Astrocyte of the cerebellum (primary cell): ENCODE measurements at regions not wholly inside any gene's neighbourhood (a gene's known extent, or its start where the extent isn't known, plus 50 kb on each side); places are given as distances from the start of the nearest gene placed in this dataset.

Source experiments
- DNase-seq: peaks from one replicate; pipeline ENCODE4 v3.0.0-alpha.2; 2011; ENCODE audit warnings: low read depth
- H3K4me3 ChIP-seq: 2 replicates; pipeline ENCODE4 v1.5.1; 2011; ENCODE audit warnings: mild to moderate bottlenecking, low read depth, low read length, moderate library complexity
- in situ Hi-C: cut with HindIII; loops from 2 replicates; pipeline ENCODE4 v1.10.0; 2017; ENCODE audit warnings: low sequenced_read_pairs
- TF ChIP-seq, protein P1 (sequence below): IDR thresholded peaks from 2 replicates; pipeline ENCODE4 v1.5.1; 2012; ENCODE audit warnings: low read length, low read depth, moderate library complexity, mild to moderate bottlenecking; ENCODE audit errors: missing control alignments

DNA sequence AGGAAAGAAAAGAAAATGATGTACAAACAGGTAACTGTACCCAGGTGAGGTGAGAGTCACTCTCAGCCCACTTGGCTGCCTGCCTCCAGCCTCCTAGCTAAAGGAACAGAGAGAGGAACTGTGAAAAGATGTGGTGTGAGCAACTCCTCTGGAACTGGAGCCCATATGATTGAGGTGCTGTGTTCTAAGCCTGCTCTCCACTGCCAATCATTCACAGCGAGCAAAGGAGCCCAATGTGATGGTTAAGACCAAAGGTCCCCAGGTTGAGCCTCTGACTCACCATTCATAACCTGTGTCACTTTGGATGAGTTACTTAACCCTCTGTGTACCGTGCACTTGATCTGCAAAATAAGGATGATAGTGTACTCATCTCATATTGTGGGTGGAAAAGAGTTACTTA is 868.1 kb upstream of the AUTS2 start:
- no peak for DNase-seq
- TF ChIP-seq, protein P1, sequence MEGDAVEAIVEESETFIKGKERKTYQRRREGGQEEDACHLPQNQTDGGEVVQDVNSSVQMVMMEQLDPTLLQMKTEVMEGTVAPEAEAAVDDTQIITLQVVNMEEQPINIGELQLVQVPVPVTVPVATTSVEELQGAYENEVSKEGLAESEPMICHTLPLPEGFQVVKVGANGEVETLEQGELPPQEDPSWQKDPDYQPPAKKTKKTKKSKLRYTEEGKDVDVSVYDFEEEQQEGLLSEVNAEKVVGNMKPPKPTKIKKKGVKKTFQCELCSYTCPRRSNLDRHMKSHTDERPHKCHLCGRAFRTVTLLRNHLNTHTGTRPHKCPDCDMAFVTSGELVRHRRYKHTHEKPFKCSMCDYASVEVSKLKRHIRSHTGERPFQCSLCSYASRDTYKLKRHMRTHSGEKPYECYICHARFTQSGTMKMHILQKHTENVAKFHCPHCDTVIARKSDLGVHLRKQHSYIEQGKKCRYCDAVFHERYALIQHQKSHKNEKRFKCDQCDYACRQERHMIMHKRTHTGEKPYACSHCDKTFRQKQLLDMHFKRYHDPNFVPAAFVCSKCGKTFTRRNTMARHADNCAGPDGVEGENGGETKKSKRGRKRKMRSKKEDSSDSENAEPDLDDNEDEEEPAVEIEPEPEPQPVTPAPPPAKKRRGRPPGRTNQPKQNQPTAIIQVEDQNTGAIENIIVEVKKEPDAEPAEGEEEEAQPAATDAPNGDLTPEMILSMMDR: no peak
- in situ Hi-C loops: no loop called here
- no peak overlapping the region for H3K4me3 ChIP-seq

DNA sequence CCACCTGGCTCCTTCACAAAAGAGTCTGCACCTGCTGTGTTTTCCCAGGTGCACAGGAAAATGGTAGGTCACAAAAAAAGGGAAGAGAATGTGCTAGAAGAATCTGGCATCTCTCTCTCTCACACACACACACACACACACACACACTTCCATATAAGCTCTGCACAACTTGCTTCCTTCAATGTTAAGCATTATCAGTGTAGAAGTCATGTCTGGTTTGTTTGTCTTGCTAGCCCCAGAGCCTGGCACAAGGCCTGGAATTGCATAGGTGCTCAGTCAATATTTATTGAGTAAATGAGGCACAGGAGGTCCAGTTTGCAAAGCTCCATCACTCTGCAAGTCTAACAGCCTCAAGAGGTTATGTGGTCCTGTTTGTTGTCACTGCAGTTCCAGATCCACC is 867.3 kb upstream of the AUTS2 start:
- in situ Hi-C loops: no loop called here
- TF ChIP-seq, protein P1: no peak
- H3K4me3 ChIP-seq: no peak overlapping the region
- no peak for DNase-seq

DNA sequence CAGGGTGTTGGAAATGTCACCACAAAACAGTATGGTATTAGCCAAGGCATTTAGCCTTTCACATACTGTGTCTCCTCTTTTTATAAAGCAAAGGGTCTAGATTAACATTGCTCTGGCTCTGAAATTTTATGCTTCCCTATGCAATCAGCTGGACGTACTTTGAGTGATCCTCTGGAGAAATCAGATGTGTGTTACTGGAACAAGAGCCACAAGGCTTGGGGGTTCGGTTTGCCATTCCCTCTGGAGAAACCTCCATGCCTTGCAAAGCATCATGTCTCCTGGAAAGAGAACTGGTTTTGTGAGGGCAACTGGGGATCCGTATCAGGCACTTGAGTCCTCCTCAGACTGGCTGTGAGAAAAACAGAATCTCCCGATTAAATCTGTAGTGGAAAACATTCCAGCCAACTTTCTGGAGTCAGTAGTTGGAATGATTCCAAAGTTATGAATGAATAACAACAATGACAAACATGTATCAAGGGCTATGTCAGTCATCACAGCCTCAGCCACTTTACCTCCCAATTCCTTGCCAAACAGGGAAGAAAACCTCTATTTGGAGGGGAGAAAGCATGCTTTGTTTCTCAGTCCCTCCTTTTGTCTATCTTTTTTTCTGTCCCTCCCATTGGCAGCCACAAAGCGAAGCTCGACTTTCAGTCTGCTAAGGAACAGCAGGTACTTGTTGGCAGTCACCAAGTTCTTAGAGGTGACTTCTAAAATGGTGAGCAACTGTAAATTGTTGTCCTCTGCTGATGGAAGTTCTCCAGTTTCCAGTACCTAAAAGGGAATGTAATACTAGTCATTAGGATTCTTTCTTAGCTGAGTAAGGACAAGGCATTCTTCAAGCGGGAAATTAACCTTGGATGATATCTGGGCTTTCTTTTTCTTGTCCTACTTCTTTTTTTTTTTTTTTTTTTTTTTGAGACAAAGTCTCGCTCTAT is 864.8 kb upstream of the AUTS2 start:
- TF ChIP-seq, protein P1: no peak
- no peak for DNase-seq
- no peak overlapping the region for H3K4me3 ChIP-seq
- in situ Hi-C loops: no loop called here

DNA sequence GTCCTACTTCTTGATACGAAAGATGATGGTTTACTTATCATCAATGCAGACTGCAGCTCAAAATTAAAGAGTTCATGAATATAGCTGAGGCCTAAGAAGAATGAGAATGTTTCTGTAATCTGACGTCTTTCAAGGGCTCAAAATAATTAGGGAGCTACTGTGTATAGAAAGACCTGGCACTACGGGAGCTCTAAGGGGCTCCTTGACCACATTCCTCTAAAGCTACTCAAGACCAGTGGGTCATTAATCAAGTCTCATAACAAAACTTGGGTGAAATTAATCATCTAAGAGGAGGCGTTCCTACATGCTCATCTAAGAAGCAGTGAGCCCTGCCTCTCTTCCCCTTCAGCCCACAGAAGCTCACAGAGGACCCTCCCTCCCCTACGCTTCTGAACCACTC is 863.8 kb upstream of the AUTS2 start:
- TF ChIP-seq, protein P1: no peak
- in situ Hi-C loops: no loop called here
- DNase-seq: no peak
- no peak overlapping the region for H3K4me3 ChIP-seq

DNA sequence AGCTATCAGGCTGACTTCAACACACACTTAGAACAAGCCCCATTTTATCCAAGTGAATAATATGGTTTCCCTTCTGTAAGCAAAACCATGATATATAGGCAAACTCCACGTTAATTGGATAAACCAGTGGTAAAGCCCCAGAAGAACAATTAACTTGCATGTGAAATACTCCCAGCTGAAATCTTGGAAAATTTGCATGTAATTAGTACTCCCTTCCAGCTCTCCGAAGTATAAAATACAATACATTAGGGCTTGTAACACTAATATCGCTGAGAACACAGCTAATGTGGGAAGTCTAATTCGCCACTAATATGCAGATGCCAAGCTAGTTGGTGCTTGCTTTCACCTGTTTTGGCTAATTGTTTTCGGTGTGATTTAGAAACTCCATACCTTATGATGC is 859.0 kb upstream of the AUTS2 start:
- no peak for DNase-seq
- TF ChIP-seq, protein P1: no peak
- H3K4me3 ChIP-seq: no peak overlapping the region
- in situ Hi-C loops: no loop called here

DNA sequence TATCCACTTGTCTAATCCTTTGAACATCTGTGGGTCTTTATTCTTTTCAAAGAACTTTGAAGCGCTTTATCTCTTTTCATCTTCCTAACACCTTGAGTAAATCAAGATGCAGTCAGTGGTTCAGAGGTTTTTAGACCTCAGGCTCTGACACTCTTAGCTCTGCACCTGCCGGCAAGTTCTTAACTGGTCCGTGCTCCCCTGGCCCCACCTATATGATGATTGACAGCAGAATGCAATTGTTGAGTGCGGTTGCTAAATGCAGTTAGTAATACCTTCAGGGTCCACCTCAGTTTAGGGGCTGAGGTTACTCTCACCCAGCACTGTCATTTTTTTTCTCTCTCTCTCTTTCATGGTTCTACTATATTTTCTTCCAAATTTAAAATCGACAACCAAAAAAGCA is 854.2 kb upstream of the AUTS2 start:
- H3K4me3 ChIP-seq: no peak overlapping the region
- TF ChIP-seq, protein P1: no peak
- in situ Hi-C loops: loop anchor here (5.0 kb wide), 1 partner anchor 93 kb away; no protein-coding TSS in a partner anchor
- no peak for DNase-seq
